ENCODE measurements at regions not wholly inside any gene's neighbourhood (a gene's known extent, or its start where the extent isn't known, plus 50 kb on each side); places are given as distances from the start of the nearest gene placed in this dataset.

- Histone ChIP-seq H3K9me3 (no peaks in the 10 kb centered on the region), H3K4me3 (no peak overlapping the region), H3K27me3 (no peaks in the 10 kb centered on the region), H3K4me1 (peaks cover 0 to 14% (median 0%) of the 10 kb centered on the region in 12 donors), H3K36me3 (no peaks in the 10 kb centered on the region), H3K27ac (no peak overlapping the region)
- no peak for TF ChIP-seq POLR2A (IDR thresholded peaks at IDR 0.05)
- TF ChIP-seq CTCF (IDR thresholded peaks at IDR 0.05), result no peak
- no peak for ATAC-seq
- DNase-seq, result no peak
- intact Hi-C loops (cut with DNase I), result loop anchor here in 2 of 10 donors (10.0 kb wide), 1 partner anchor 349 kb away; the partner anchor contains the start of gene ENC1 (in 2 of the 2)
- WGBS, 4 donors, result 85 to 91% (median 90%) methylated on average over 2 of the region's 2 CpGs
Measured at GRCh38 chr5:74295676-74296075, 344.9 kb downstream of the ENC1 start.

GRCh38 chr5:74295141-74295540 is 345.4 kb downstream of the ENC1 start:
- no peak for DNase-seq
- Histone ChIP-seq H3K36me3 (no peaks in the 10 kb centered on the region), H3K4me3 (no peak overlapping the region), H3K9me3 (no peaks in the 10 kb centered on the region), H3K27me3 (no peaks in the 10 kb centered on the region), H3K4me1 (peaks cover 0 to 14% (median 0%) of the 10 kb centered on the region in 12 donors), H3K27ac (no peak overlapping the region)
- 91 to 96% (median 94%) methylated on average over 3 of the region's 3 CpGs for WGBS, 4 donors
- no peak for TF ChIP-seq CTCF (IDR thresholded peaks at IDR 0.05)
- no peak for TF ChIP-seq POLR2A (IDR thresholded peaks at IDR 0.05)
- intact Hi-C loops (cut with DNase I), result loop anchor here in 2 of 10 donors (10.0 kb wide), 1 partner anchor 350 kb away; the partner anchor contains the start of gene ENC1 (in 2 of the 2)
- no peak for ATAC-seq

GRCh38 chr5:74294231-74294705 is 346.3 kb downstream of the ENC1 start:
- Histone ChIP-seq H3K27me3 (no peaks in the 10 kb centered on the region), H3K9me3 (no peaks in the 10 kb centered on the region), H3K36me3 (no peaks in the 10 kb centered on the region), H3K4me1 (peaks cover 0 to 23% (median 2%) of the 10 kb centered on the region in 12 donors), H3K27ac (no peak overlapping the region), H3K4me3 (no peak overlapping the region)
- intact Hi-C loops (cut with DNase I), result loop anchor here in 2 of 10 donors (10.0 kb wide), 1 partner anchor 351 kb away; the partner anchor contains the start of gene ENC1 (in 2 of the 2)
- DNase-seq, result peak in 1 of 5 donors; percentile 62
- TF ChIP-seq CTCF (IDR thresholded peaks at IDR 0.05) (no peak), POLR2A (IDR thresholded peaks at IDR 0.05) (no peak)
- 66 to 75% (median 74%) methylated on average over 6 of the region's 6 CpGs for WGBS, 4 donors
- ATAC-seq, result no peak

- 85 to 92% (median 88%) methylated on average over 5 of the region's 5 CpGs for WGBS, 4 donors
- ATAC-seq (no peak), DNase-seq (no peak)
- Histone ChIP-seq H3K9me3 (no peaks in the 10 kb centered on the region), H3K36me3 (no peaks in the 10 kb centered on the region), H3K27ac (no peak overlapping the region), H3K4me1 (peaks cover 0 to 34% (median 3%) of the 10 kb centered on the region in 12 donors), H3K27me3 (no peaks in the 10 kb centered on the region), H3K4me3 (no peak overlapping the region)
- intact Hi-C loops (cut with DNase I), result loop anchor here in 2 of 10 donors (10.0 kb wide), 1 partner anchor 352 kb away; the partner anchor contains the start of gene ENC1 (in 2 of the 2)
- TF ChIP-seq POLR2A (IDR thresholded peaks at IDR 0.05), result no peak
- TF ChIP-seq CTCF (IDR thresholded peaks at IDR 0.05), result no peak
Measured at GRCh38 chr5:74293182-74293581, 347.3 kb downstream of the ENC1 start.
